Heart left ventricle (tissue), 16 donors: ENCODE measurements at regions not wholly inside any gene's neighbourhood (a gene's known extent, or its start where the extent isn't known, plus 50 kb on each side); places are given as distances from the start of the nearest gene placed in this dataset.

ENCODE experiments used
- ATAC-seq, 4 donors: fragments of 200-7000 bp; cut with Tn5 transposase; one replicate each; pipeline ENCODE4 v1.9.1; 2020 to 2022; ENCODE audit warnings: moderate library complexity in 4 of 4, mild to moderate bottlenecking in 3 of 4, moderate number of reproducible peaks in 1 of 4
- DNase-seq, 5 donors: peaks; one replicate each; pipeline ENCODE4 v3.0.0-alpha.2; 2020
- H3K27ac ChIP-seq, 12 donors: fragments of 200-600 bp; sonication (generic) in 4 of 12; one replicate each; pipeline versions ENCODE4 v1.5.0 to v1.8.0; 2016 to 2022; ENCODE audit warnings: mild to moderate bottlenecking in 2 of 12
- H3K27me3 ChIP-seq, 9 donors: fragments of 200-600 bp; sonication (generic) in 2 of 9; one replicate each; pipeline versions ENCODE4 v1.5.1 to v1.8.0; 2016 to 2022; ENCODE audit warnings: mild to moderate bottlenecking in 3 of 9
- H3K36me3 ChIP-seq, 9 donors: fragments of 200-600 bp; sonication (generic) in 2 of 9; one replicate each; pipeline versions ENCODE4 v1.5.0 to v1.8.0; 2018 to 2022; ENCODE audit warnings: mild to moderate bottlenecking in 2 of 9
- H3K4me1 ChIP-seq, 12 donors: fragments of 200-600 bp; sonication (generic) in 4 of 12; one replicate each; pipeline versions ENCODE4 v1.5.0 to v1.8.0; 2016 to 2022; ENCODE audit warnings: mild to moderate bottlenecking in 3 of 12
- H3K4me3 ChIP-seq, 12 donors: fragments of 200-600 bp; sonication (generic) in 4 of 12; one replicate each; pipeline versions ENCODE4 v1.5.0 to v1.8.0; 2017 to 2022; ENCODE audit warnings: mild to moderate bottlenecking in 9 of 12, moderate library complexity in 4 of 12
- H3K9me3 ChIP-seq, 12 donors: fragments of 200-600 bp; sonication (generic) in 4 of 12; one replicate each; pipeline versions ENCODE4 v1.5.0 to v1.8.0; 2016 to 2022; ENCODE audit warnings: mild to moderate bottlenecking in 1 of 12
- CTCF ChIP-seq, 12 donors: fragments of 200-600 bp; sonication (generic) in 4 of 12; IDR thresholded peaks; one replicate each; pipeline versions ENCODE4 v1.5.0 to v1.8.0; 2018 to 2022; ENCODE audit warnings: antibody characterized with exemption in 12 of 12, mild to moderate bottlenecking in 5 of 12
- POLR2A ChIP-seq, 2 donors: fragments of 450-650 bp; IDR thresholded peaks; one replicate each; pipeline ENCODE4 v1.6.1; 2017; ENCODE audit warnings: antibody characterized with exemption in 2 of 2, mild to moderate bottlenecking in 2 of 2, moderate library complexity in 2 of 2
- WGBS, 4 donors: extraction: QIAGEN DNeasy Blood & Tissue Kit in 2 of 4; methylation state at CpG; one replicate each; pipeline versions ENCODE4 v1.1.5 to v1.1.7; 2013 to 2018; 5-methylcytosine and 5-hydroxymethylcytosine counted together
- intact Hi-C, 10 donors: fragments of 100-400 bp; cut with DNase I; formaldehyde crosslinking; loops; one replicate each; pipeline versions ENCODE4 v1.11.1 to v1.14.2; 2022
- donor health status: ischemic (EF 13 %, LVEDD 7.1; RV severe dilation, severe dysfunction).
- donor health status: healthy with polysubstance abuse.
- donor health status: DM: no; HTN: yes; CAD: no.
- donor health status: DM: no; HTN: no; CAD: no.
- donor health status: ischemic (EF 25% LVEDD 6.9; RV normal size, moderate dysfunction).
- donor health status: ischemic (EF 25% LVEDD 5.7; RV mildly dilated, moderate dysfunction).
- donor health status: healthy.
- donor health status: DM: yes; HTN: yes; CAD: no.
- donor health status: ischemic (EF 35%, LVEDD 5.7; RV mildly dilated, moderate dysfunction).
- donor health status: nonischemic (EF 11% LVEDD 7.7; RV severe dilation, severe dysfunction).
- donor health status: DM: yes; HTN: yes; CAD: no.
- donor health status: PGD.
- donor health status: ischemic (EF 29% LVEDD 5.4; RV normal size, mild dysfunction).
- donor health status: nonischemic (EF 23%, LVEDD 6.1; RV moderate dilation, normal function).

GRCh38 chr7:37536706-37537105 lies 88.0 kb upstream of the ELMO1 start:
- DNase-seq: no peak
- TF ChIP-seq POLR2A (IDR thresholded peaks at IDR 0.05) (no peak), CTCF (IDR thresholded peaks at IDR 0.05) (no peak)
- Histone ChIP-seq H3K4me3 (no peak overlapping the region), H3K9me3 (no peaks in the 10 kb centered on the region), H3K4me1 (peaks cover 0 to 2% (median 0%) of the 10 kb centered on the region in 12 donors), H3K36me3 (no peaks in the 10 kb centered on the region), H3K27me3 (no peaks in the 10 kb centered on the region), H3K27ac (no peak overlapping the region)
- intact Hi-C loops: no loop called here
- ATAC-seq: no peak
- WGBS, 4 donors: 51 to 73% (median 66%) methylated on average over 4 of the region's 4 CpGs

GRCh38 chr7:37537439-37537838 lies 88.8 kb upstream of the ELMO1 start:
- DNase-seq (no peak), ATAC-seq (no peak)
- Histone ChIP-seq H3K27me3 (no peaks in the 10 kb centered on the region), H3K4me1 (no peaks in the 10 kb centered on the region), H3K9me3 (no peaks in the 10 kb centered on the region), H3K36me3 (no peaks in the 10 kb centered on the region), H3K4me3 (no peak overlapping the region), H3K27ac (no peak overlapping the region)
- TF ChIP-seq POLR2A (IDR thresholded peaks at IDR 0.05) (no peak), CTCF (IDR thresholded peaks at IDR 0.05) (no peak)
- WGBS, 4 donors: 93 to 95% (median 94%) methylated on average over 5 of the region's 5 CpGs
- intact Hi-C loops: no loop called here

GRCh38 chr7:37538945-37539344 lies 90.3 kb upstream of the ELMO1 start:
- TF ChIP-seq CTCF (IDR thresholded peaks at IDR 0.05) (no peak), POLR2A (IDR thresholded peaks at IDR 0.05) (no peak)
- DNase-seq (no peak), ATAC-seq (no peak)
- no peaks in the 10 kb centered on the region for H3K9me3 ChIP-seq
- H3K4me1 ChIP-seq: no peaks in the 10 kb centered on the region
- WGBS, 4 donors: 81 to 90% (median 85%) methylated on average over 4 of the region's 4 CpGs
- intact Hi-C loops: no loop called here
- no peak overlapping the region for H3K4me3 ChIP-seq
- no peaks in the 10 kb centered on the region for H3K27me3 ChIP-seq
- H3K27ac ChIP-seq: no peak overlapping the region
- H3K36me3 ChIP-seq: no peaks in the 10 kb centered on the region

- Histone ChIP-seq H3K36me3 (no peaks in the 10 kb centered on the region), H3K4me1 (no peaks in the 10 kb centered on the region), H3K9me3 (no peaks in the 10 kb centered on the region), H3K4me3 (no peak overlapping the region), H3K27me3 (no peaks in the 10 kb centered on the region), H3K27ac (no peak overlapping the region)
- 81 to 96% (median 89%) methylated on average over 9 of the region's 9 CpGs for WGBS, 4 donors
- DNase-seq: peak in 1 of 5 donors; percentile 32
- intact Hi-C loops: no loop called here
- no peak for TF ChIP-seq POLR2A (IDR thresholded peaks at IDR 0.05)
- TF ChIP-seq CTCF (IDR thresholded peaks at IDR 0.05): no peak
- ATAC-seq: peak in 3 of 4 donors; percentile 53 to 72 (median 65)
Observed at GRCh38 chr7:37540917-37541316, 92.3 kb upstream of the ELMO1 start.
